ENCODE measurements at regions not wholly inside any gene's neighbourhood (a gene's known extent, or its start where the extent isn't known, plus 50 kb on each side); places are given as distances from the start of the nearest gene placed in this dataset.

- no peak for TF ChIP-seq CTCF (IDR thresholded peaks at IDR 0.05; ENCODE audit: insufficient read depth, low read depth, low read length)
- no peak for TF ChIP-seq EZH2 (IDR thresholded peaks at IDR 0.05; ENCODE audit: insufficient read depth, low read length)
Measured at GRCh38 chr3:40620151-40620550, 95.4 kb downstream of the ZNF621 start.
